ENCODE measurements at regions not wholly inside any gene's neighbourhood (a gene's known extent, or its start where the extent isn't known, plus 50 kb on each side); places are given as distances from the start of the nearest gene placed in this dataset.

DNA sequence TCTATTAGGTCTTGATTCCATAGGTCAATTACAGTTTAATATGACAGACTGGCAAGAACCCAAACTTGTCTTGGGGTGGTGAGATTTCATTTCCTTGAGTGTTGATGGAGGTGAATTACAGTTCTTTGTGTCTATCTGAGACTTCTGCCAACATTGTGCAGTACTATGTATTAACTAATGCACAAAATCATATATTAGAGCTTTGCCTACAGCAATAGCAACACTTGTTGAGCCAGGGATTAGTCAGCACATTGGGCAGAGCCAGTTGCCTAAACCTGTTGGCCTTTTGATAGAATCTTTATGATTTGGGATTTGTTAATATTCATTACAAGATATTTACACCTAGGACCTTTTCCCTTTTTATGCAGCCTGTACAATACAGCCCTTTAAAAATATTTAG lies 135.3 kb upstream of the CENPW start:
- ChIA-PET POLR2A (ENCODE audit: unreplicated experiment) (no interaction called here), CTCF (no interaction called here)
- Histone ChIP-seq H3K79me2 (ENCODE audit: low read depth) (no peaks in the 10 kb centered on the region), H3K9me3 (ENCODE audit: insufficient read depth, low read depth) (no peaks in the 10 kb centered on the region), H3F3A (ENCODE audit: insufficient read depth, low read depth) (no peaks in the 10 kb centered on the region), H3K27me3 (ENCODE audit: insufficient read depth, low read depth) (no peaks in the 10 kb centered on the region), H4K20me1 (ENCODE audit: insufficient read depth) (no peaks in the 10 kb centered on the region; the same call in 1 of the 2 replicates), H3K4me2 (no peak overlapping the region), H3K4me3 (no peak overlapping the region), H3K9me2 (ENCODE audit: insufficient read depth) (peaks cover 6% of the 10 kb centered on the region; the same call in 1 of the 2 replicates), H3K27ac (no peak overlapping the region), H2AFZ (no peak overlapping the region), H3K36me3 (ENCODE audit: low read depth) (no peaks in the 10 kb centered on the region), H3K4me1 (replicated peaks; ENCODE audit: insufficient read depth) (no peaks in the 10 kb centered on the region)
- DNase-seq, result no peak
- no TSS peak for BruUV-seq (replicated peaks)
- intact Hi-C loops (cut with micrococcal nuclease; ENCODE audit: unreplicated experiment), result no loop called here
- TF ChIP-seq EZH2 (IDR thresholded peaks at IDR 0.05; ENCODE audit: low read depth), result no peak
- TF ChIP-seq, protein P1, sequence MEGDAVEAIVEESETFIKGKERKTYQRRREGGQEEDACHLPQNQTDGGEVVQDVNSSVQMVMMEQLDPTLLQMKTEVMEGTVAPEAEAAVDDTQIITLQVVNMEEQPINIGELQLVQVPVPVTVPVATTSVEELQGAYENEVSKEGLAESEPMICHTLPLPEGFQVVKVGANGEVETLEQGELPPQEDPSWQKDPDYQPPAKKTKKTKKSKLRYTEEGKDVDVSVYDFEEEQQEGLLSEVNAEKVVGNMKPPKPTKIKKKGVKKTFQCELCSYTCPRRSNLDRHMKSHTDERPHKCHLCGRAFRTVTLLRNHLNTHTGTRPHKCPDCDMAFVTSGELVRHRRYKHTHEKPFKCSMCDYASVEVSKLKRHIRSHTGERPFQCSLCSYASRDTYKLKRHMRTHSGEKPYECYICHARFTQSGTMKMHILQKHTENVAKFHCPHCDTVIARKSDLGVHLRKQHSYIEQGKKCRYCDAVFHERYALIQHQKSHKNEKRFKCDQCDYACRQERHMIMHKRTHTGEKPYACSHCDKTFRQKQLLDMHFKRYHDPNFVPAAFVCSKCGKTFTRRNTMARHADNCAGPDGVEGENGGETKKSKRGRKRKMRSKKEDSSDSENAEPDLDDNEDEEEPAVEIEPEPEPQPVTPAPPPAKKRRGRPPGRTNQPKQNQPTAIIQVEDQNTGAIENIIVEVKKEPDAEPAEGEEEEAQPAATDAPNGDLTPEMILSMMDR (conservative IDR thresholded peaks at IDR 0.05), result no peak

DNA sequence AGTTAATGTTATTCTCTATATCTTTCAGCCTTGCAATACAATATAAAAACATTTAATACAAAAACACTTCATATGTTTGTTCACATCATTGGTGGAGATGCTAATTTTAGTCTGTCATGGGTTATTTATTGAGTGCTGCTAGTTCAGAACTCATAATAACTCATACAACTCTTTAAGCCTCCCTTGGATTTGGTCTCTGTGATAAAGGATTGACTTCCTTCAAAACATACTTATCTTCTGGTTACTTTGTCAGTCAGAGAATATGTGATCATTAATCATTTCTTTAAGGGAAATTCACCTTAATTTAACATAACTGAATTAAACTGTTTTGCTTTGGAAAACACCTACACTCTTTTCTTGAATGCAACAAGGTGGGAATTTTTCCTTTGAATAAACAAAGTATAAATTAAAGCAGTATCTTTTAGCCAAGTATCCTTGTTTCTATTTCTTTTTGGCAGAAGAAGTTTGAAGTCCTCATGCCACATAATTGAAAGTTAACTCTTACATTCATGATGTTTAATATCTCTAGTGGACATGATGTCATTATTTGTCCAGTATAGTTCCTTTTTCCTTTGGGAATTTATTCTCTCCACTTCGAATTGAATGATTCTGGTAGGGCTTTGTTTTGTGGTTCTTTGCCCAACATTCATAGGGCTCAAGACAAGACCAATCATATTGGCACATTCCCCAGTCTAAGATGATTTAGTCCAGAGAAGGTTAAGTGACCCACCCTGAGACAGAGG lies 133.2 kb upstream of the CENPW start:
- intact Hi-C loops (cut with micrococcal nuclease; ENCODE audit: unreplicated experiment), result no loop called here
- Histone ChIP-seq H4K20me1 (ENCODE audit: insufficient read depth) (no peaks in the 10 kb centered on the region; the same call in 1 of the 2 replicates), H2AFZ (no peak overlapping the region), H3K27me3 (ENCODE audit: insufficient read depth, low read depth) (no peaks in the 10 kb centered on the region), H3K4me3 (no peak overlapping the region), H3K79me2 (ENCODE audit: low read depth) (no peaks in the 10 kb centered on the region), H3K4me2 (no peak overlapping the region), H3K4me1 (replicated peaks; ENCODE audit: insufficient read depth) (no peaks in the 10 kb centered on the region), H3K9me3 (ENCODE audit: insufficient read depth, low read depth) (no peaks in the 10 kb centered on the region), H3K9me2 (ENCODE audit: insufficient read depth) (peaks cover 6% of the 10 kb centered on the region; the same call in 1 of the 2 replicates), H3F3A (ENCODE audit: insufficient read depth, low read depth) (no peaks in the 10 kb centered on the region), H3K27ac (no peak overlapping the region), H3K36me3 (ENCODE audit: low read depth) (no peaks in the 10 kb centered on the region)
- CTCF ChIA-PET, result no interaction called here
- no TSS peak for BruUV-seq (replicated peaks)
- POLR2A ChIA-PET (ENCODE audit: unreplicated experiment), result no interaction called here
- no peak for TF ChIP-seq EZH2 (IDR thresholded peaks at IDR 0.05; ENCODE audit: low read depth)
- TF ChIP-seq, protein P1 (conservative IDR thresholded peaks at IDR 0.05), result no peak
- no peak for DNase-seq

DNA sequence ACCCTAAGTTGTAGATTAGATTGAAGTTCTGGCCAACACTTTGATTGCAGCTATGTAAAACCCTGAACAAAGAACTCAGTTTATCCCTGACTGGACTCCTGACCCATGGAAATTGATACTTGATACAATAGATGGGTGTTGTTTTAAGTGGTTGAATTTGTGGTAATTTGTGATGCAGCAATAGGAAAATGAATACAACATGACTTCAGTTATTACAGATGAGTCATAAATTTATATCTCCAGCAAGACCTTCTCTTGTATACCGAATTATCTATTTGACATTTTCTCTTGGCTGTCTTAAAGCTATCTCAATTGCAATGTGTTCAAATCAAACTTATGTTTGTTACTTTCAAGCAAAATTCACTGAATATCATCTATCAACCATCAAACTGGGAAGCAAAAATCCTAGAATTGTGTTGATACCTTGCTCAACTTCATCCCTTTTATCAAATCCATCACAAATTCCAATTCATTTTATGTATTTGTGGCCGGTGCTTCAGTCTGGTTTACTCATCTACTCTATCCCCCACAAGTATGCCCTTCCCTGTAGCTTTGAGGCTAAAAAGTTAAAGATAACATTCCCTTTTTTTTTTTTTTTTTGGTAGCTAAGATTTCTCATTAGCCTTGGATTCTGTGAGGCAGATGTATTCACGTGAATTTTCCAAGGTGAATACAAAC lies 129.4 kb upstream of the CENPW start:
- Histone ChIP-seq H3K27me3 (ENCODE audit: insufficient read depth, low read depth) (no peaks in the 10 kb centered on the region), H3K4me3 (no peak overlapping the region), H4K20me1 (ENCODE audit: insufficient read depth) (no peaks in the 10 kb centered on the region), H3K27ac (no peak overlapping the region), H3K36me3 (ENCODE audit: low read depth) (no peaks in the 10 kb centered on the region), H3K9me2 (ENCODE audit: insufficient read depth) (no peaks in the 10 kb centered on the region; the same call in 1 of the 2 replicates), H3K79me2 (ENCODE audit: low read depth) (no peaks in the 10 kb centered on the region), H3K4me1 (replicated peaks; ENCODE audit: insufficient read depth) (no peaks in the 10 kb centered on the region), H3K4me2 (no peak overlapping the region), H2AFZ (no peak overlapping the region), H3F3A (ENCODE audit: insufficient read depth, low read depth) (no peaks in the 10 kb centered on the region), H3K9me3 (ENCODE audit: insufficient read depth, low read depth) (no peaks in the 10 kb centered on the region)
- DNase-seq, result no peak
- TF ChIP-seq, protein P1 (conservative IDR thresholded peaks at IDR 0.05), result no peak
- no peak for TF ChIP-seq EZH2 (IDR thresholded peaks at IDR 0.05; ENCODE audit: low read depth)
- CTCF ChIA-PET, result no interaction called here
- POLR2A ChIA-PET (ENCODE audit: unreplicated experiment), result interaction anchor here (0.7 kb wide), 1 partner anchor 92 kb away, joined by 6 read pairs; no protein-coding TSS in a partner anchor
- intact Hi-C loops (cut with micrococcal nuclease; ENCODE audit: unreplicated experiment), result no loop called here
- BruUV-seq (replicated peaks), result no TSS peak

All from PC-9 (cell line).